GM11168 (cell line): ENCODE measurements at regions not wholly inside any gene's neighbourhood (a gene's known extent, or its start where the extent isn't known, plus 50 kb on each side); places are given as distances from the start of the nearest gene placed in this dataset.

Experiments used
- in situ Hi-C: fragments of 300-500 bp; cut with MboI; formaldehyde crosslinking; loops from one replicate; pipeline ENCODE4 v1.12.0; 2022; ENCODE audit warnings: low sequenced_read_pairs; ENCODE audit not compliant: unreplicated experiment

DNA sequence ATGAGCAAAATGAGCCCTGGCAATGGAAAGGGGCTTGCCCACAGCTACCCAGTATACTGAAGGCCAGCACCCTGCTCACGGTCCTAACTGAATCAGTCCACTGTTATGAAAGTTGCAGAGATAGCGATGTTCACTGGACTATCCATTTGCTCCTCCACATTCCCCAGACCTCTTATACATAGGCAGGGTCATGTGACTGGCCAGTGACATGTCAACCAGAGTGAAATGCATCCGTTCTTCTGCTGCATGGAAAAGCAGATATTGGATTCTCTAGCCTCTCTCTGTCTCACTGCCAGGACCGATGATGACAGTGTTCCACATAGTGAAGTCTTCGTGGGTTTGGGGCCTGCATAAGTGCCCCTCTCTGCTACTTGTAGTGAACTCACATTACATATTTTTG is 503.4 kb downstream of the RPS24 start:
- in situ Hi-C loops, result no loop called here

DNA sequence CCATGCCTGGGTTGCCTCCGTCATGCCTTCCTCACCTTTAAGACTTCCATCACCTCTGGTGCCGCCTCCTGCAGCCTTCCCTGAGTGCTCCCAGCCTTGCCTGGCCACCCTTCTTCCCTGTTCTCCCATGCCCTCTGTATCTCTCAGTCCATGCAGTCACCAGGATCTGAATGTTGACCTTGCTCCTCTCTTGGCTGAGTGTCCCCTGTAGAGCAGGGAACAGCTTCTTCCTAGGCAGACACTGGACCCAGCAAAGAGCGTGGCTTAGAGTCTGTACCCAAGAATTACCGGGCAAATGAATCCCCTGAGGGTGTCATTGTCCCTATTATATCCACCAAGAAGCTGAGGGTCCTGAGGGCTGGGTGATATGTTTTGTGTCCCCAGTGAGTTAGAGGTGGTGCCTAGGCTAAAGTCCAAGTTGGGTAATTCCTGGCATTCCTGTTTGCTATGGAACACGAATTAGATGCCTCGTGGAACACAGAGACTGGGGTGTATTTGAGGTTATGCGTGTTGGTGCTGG is 505.6 kb downstream of the RPS24 start:
- in situ Hi-C loops, result no loop called here

DNA sequence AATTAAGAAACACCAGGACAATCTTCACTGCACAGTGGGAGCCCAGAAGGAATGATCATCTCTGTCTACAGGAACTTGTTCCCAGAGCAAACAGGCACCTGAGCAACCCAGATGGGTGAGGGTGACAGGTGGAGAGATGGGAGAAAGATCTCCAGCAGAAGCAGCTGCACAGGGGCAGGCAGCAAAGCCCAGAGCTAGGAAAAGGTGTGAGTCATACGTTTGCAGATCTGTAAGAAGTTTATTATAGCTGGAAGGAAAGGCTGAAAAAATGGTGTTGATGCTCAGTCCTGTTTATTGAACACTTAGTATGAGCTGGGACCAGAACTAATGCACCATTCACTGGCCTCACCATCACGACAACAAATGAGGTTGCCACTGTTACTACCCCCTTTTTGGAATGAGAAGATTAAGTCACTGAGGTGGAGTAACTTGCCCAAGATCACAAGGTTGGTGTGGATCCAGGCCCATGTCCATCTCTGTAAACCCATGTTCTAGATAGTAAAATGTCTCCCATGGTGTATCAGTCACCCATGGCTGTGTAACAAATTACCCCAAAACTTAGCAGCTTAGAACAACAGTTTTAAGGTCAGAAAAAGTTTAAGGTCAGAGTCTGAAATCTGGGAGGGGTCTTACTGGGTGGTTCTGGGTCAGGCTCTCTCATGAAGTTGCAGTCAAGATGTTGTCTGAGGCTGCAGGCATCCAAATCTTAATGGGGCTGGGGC is 506.9 kb downstream of the RPS24 start:
- in situ Hi-C loops, result no loop called here

DNA sequence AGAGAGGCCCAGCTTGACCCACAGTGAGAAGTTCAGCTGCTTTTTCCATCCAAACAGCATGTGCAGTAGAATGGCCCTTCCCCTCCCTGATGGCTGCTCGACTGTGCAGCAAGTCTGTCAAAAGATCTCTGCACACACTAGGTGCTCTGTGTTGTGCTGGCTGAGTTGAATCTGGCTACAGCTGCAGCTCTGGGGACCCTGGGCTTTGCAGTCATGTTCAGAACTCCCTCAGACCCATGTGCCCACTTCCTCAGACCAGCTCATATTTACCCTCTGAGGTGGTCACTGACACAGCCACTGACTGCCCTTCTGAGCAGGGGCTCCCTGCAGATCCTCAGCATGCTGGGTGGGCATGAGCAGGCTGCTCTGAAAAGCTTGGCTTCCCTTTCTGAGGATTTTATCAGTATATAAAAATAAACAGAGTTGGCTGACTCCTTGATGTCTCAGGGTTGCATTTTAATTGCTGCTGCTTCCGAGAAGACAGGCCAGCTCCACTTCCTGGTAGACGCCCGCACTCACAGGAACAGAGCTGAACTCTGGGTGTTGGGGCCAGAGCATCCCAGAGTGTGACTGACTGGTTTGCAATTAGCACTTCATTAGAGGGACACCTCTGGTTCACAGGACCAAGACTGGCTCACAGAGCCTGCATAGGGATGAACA is 507.9 kb downstream of the RPS24 start:
- in situ Hi-C loops, result no loop called here

DNA sequence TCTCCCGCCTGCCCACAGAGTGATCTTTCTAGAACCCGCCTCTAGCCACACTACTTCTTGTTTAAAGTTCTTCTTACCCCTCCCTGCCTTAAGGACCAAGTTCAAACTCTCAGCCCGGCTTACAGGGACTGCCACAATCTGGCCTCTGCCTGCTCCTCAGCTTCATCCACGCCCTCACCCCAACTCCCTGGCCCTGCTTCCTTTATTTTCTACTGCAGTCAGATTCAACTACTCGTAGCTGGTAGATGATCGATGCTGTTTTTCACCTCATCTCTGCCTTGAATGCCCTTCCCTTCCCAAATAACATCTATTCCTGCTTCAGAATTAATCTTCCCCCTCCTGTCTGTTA is 508.5 kb downstream of the RPS24 start:
- in situ Hi-C loops, result no loop called here

DNA sequence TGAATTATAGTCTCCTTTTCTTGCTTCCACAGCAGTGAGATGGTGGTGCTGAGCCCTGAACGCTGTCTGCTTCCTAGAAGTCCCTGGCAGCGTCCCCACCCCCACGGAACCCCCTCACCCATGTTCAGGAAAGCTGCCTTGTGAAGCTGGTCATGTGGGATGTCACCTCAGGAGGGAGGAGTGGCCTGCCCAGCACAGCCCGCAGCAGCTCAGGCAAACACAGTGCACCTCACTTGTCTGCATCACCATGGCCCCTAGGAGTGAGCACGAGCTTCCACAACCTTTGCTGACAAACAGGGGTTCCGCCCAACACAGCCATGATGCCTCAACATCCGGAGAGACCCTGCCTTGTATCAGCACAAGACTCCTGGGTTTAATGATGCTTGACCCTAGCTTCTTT is 508.9 kb downstream of the RPS24 start:
- in situ Hi-C loops, result no loop called here

DNA sequence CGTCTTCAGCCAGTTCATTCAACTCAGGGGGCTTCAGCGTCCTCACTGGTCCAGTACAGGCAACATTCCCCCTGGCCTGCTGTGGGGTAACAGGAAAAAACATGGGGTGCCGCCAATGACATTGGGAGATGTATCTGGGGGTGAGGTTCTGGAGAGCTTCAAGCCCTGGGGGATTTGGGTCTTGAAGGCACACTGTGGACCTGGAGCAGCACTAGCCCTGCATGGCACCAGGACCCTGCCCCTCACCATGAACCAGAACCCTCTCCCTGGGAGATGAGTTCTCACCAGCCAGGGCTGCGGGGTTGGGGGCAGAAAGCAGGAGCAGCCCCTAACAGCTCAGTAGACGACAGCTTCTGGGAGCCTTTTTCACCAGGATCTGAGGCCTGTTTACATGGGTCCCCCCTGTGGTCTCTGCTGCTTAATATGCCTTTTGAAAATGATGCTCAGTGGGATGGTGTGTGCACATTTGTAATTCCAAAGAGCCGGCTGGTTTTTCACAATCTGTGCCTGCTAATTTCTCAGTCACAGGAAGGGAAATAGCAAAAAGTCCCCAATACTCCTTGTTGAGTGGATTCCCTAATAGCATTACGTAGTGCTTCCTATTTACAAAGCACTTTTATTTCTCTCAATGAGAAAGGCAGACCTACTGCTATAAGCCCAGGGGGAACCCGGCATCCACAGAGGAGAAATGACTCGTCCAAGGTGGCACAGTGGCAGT is 509.5 kb downstream of the RPS24 start:
- in situ Hi-C loops, result no loop called here

DNA sequence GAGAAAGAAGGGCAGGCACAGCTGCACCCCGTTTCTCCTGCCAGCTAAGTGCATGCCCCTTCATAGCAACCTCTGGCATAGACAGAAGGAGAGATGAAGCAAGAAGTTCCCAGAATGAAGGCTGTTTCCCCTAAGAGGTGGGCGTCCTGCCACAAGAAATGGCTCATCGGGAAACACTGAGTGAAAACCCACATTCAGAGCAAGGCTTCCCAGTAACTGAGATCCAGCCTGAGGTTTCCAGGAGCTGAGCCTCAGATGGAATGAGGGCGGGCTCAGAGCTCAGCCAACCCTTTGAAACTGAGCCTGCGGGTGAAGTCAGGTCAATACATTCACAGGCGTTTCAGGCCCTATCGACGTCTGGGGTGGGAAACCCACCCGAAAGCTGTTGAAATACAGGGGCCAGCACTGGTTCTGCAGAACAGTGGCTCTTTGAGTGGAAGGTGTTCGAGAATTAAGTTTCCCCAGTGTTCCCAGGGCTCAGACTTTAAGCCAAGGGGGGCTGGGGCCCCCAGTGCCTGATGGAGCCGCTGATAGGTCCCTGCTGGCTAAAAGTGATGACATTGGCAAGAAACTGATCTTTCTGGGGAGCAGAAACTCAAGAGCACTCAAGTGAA is 510.2 kb downstream of the RPS24 start:
- in situ Hi-C loops, result no loop called here

DNA sequence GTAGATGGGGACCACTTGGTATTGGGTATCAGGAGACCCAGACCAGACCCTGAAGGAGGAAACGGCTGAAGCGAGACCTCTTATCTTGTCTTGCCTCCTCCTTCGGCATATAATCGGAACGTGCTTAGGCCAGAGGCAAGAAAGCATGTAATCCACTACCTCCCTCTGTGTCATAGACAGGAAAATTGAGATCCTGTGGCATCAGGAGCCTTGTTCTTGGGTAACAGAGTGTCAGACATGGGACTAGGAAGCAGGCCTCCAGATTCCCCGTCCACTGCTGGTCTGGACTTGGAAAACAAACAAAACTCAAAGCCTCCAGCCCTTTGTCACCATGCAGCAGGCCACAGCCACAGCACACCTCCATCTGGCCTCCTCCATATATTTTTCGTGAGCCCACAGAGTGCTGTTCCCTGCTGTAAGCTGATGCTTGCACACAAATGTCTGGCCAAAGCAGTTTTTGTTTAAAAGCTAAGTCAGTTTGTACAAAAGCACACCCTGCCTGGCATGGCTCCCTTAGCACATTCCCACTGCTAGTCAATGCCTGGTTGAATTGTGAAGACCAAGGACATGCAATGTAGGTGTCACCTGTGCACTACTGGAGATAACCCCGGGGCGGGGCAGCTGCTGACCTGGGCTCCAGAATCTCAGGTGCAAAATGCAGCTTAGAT is 510.9 kb downstream of the RPS24 start:
- in situ Hi-C loops, result no loop called here

DNA sequence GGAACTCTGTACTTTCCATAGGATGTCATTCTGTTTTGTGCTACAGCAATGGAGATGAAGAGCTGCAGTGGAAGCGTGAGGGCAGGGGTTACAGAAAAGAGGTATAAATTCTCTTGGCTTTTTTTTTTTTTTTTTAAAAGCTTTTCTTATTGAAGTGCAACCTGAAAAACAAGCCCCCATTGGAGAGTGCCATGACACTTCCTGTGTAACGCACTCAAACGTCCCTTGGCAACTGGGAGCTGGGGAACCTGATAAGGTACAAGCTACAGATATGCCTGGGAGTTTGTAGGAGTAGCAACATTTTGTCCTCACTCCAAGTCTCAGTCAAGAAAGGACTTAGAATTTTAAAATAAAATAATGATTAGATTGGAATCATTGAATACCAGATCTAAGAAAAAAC is 512.1 kb downstream of the RPS24 start:
- in situ Hi-C loops, result no loop called here

DNA sequence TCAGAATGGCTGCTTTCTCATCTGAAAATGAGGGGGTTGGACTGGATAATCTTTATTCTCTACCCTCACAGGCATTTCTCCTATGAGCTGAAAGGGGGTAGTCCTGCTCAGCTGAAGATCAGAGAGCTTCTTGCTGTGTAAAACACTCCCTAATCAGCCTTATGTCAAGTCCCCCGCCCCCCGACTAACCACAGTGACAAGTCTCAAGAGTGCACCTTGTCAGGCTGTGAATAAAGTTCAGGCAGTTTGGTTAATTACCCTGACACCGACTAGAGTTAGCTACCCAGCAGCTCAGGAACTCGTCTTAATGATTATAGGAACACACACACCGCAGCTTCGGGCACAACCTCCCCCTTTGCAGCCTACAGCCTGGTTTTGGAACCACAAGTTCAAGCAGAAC is 513.7 kb downstream of the RPS24 start:
- in situ Hi-C loops, result no loop called here

DNA sequence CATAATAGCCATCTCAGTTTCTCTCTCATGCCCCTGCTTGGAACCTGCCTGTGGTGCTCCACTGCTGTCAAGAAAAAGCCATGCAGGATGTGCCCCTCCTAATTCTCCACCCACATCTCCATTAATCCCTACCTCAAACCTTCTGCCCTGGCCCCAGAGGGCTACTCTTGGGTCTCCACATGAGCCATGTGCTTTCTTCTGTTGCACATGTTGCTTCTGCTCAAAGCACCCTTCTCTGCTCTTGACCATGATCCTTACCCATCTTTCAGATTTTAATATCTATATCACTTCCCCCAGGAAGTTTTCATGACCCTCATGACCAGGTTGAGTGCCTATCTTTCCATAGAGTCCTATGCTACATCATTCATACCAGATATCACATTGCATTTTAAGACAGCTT is 514.2 kb downstream of the RPS24 start:
- in situ Hi-C loops, result no loop called here

DNA sequence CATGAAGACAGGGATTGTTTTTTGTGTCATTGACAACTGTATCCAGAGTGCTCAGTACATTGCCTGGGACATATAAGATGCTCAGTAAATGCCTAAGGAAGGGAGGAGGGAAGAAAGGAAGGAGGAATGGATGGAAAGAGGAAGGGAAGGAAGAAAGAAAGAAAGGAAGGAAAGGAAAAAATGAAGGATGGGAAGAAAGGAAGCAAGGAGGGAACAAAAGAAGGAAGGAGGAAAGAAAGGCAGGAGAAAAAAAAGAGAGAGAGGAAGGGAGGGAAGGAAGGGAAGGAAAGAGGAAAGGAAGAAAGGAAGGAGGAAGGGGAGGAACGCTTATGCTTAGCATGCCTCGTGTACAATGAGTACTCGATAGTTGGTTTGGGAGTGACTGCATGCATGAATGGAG is 514.7 kb downstream of the RPS24 start:
- in situ Hi-C loops, result no loop called here

DNA sequence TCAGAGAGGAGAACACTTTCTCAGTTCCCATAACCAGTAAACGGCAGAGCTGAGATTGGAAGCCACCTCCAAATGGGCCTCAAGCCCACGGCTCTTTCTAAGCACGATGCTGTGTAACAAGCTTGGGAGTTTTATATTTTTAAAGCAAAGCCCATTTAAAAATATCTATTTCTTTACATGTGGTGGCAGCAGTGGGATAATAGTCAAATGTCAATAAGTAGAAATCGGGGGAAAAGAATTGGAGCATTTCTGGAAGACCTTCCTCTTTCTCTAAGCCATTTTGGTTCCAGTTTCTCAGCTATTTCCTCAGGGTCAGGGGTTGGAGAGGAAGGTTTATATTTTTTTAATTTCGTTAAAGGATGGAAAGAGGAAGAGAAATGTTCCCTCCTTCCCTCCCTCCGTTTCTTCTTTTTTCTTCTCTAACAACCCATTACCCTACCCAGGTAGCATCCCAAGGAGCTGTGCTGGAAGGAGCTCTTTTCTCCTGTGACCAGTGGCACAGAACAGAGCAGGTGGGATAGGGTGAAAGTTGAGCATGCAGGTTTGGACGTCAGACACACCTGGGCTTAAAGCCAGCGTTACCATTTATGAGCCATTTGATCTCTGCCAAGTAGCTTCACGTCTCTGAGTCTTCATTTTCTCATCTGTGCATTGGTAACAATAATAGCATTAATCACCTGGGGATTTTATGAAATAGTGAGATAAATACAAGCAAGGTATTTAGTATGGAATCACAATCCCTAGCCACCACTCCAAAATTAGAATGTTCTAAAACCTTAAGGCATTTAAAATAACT is 515.7 kb downstream of the RPS24 start:
- in situ Hi-C loops, result no loop called here

DNA sequence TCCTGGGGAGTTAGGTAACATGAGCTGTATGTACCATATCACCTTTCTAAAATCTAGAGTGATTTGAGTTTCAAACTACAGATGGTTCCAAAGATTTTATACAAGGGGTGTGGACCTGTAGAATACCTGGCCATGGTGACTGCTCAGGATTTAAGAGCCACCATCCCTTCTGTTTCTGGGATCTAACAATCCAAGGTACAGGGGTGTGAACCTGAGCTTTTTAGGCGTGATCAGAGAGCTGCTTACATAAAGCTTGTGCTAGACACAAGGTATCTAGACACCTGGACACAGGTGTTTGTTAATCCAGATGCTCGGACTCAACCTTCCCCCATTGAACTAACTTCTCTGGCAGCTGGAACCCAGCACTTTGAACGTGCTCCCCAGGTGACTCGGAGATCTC is 516.4 kb downstream of the RPS24 start:
- in situ Hi-C loops, result no loop called here

DNA sequence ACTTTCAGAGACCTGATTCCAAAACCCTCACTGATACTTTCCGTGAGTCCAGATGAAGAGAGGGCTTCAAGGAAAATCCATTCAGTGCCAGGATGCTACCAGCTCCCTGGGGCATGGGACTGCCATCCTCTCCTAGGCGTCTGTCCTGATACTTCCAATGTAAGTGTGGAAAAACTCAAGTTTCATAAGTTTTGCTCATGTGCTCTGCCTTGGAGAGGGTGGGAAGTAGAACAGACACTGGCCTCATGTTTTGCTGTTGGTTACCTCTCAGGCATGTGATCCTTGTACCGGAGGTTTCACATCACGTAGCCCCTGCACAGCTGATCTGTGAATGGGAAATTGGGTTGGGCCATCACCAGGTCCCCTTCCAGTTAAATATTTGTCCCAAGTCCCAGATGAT is 517.1 kb downstream of the RPS24 start:
- in situ Hi-C loops, result no loop called here

DNA sequence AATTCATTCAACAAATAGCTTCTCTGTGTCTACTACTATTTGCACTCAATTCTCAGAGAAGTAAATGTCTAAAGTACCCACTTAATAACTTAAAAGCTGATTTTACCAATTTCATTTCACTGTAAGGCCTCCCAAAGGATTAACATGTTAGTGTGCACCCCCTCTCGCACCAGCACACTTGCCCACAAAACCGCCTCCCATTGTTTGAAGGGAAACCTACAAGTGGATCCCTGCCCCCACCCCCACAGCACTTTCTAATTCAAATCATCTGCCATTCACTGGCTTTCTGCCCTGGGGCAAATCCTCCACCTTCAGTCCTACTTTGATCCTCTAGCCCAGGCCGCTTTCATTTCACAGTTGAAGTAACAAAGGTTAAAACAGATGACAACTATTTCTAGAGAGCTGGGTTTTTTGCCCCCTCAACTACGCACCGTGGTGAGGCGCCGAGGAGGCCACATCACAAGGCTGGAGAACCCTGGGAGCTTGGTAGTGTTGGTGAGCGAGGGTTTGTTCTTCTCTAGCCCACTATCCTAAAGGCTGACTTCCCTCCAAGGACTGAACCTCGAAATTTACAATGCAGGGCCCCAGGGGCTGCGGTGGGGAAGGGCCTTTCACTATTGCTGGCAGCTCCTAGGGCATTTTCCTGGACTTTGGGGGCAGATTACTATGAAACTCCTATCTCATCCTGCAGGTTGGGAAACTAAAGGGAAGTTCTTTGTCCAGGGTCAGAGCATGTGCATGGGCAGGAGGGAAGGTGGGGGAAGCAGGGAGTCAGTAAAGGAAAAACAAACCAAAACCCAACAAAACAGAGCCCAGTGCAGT is 517.4 kb upstream of the ZMIZ1 start:
- in situ Hi-C loops, result no loop called here

DNA sequence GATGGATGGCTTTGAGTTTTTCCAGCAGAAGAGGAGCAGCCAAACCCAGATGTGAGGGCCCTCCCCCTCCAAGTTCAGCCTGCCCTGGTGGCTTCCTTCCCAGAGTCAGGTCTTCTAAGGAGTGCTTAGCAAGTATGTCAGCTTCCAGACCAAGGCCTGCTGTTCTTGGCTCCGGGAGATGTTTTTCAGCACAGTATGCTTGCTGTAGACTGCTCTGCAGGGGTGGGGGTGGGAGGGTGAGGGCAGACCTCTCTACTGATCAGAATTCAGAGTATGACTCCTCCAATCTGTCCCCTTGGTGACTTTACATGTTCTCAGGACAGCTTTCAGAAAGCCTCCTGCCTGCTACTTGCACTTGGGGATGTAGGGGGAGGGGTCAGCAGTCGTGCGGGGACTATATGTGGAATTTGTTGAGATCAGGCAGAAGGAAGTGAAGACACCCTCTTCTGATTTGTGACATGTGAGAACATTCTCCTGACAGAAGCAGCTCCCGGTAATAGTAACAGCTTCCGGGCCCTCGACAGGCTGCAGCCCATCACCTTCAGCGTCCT is 516.4 kb upstream of the ZMIZ1 start:
- in situ Hi-C loops, result no loop called here

DNA sequence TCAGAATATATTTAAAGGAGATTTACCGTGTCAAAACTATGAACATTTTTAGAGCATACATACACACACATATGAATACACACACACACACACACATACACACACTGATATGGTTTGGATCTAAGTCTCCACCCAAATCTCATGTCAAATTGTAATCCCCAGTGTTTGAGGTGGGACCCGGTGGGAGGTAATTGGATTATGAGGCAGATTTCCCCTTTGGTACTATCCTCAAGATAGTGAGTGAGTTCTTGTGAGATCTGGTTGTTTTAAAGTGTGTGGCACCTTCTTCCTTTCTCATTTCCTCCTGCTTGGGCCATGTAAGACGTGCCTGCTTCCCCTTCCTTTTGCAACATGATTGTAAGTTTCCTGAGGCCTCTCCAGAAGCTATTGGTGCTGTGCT is 515.0 kb upstream of the ZMIZ1 start:
- in situ Hi-C loops, result no loop called here
